IMR-90 (cell line): ENCODE measurements at regions not wholly inside any gene's neighbourhood (a gene's known extent, or its start where the extent isn't known, plus 50 kb on each side); places are given as distances from the start of the nearest gene placed in this dataset.

ENCODE experiments used
- ATAC-seq: fragments of 200-7000 bp; cut with Tn5 transposase; 2 replicates; pipeline ENCODE4 v1.9.1; 2020; ENCODE audit warnings: low read depth, mild to moderate bottlenecking, moderate library complexity
- BruUV-seq: library from RNA; stranded (reverse); fragments of 400-500 nt; replicated peaks from 2 replicates; lab custom pipeline; 2021; lab: Mats Ljungman, UMichigan
- CTCF ChIA-PET: fragments of 300-600 bp; formaldehyde crosslinking; extraction: SDS; loops from one replicate; lab custom pipeline; 2021; ENCODE audit warnings: antibody characterized with exemption; lab: Yijun Ruan, JAX
- POLR2A ChIA-PET: fragments of 300-600 bp; sonication (Branson Sonifier 250); formaldehyde crosslinking; loops from one replicate; lab custom pipeline; 2022; ENCODE audit warnings: antibody characterized with exemption; ENCODE audit not compliant: unreplicated experiment; lab: Charles Lee
- DNase-seq: peaks from one replicate; pipeline ENCODE4 v3.0.0; 2013
- H2AFZ ChIP-seq: replicated peaks from 2 replicates; pipeline ENCODE3; 2013; ENCODE audit warnings: low read length, mild to moderate bottlenecking; ENCODE audit not compliant: poor library complexity
- H2AK5ac ChIP-seq: 2 replicates; pipeline ENCODE4 v1.6.1; 2013; ENCODE audit warnings: low read depth, low read length, inconsistent platforms
- H2AK9ac ChIP-seq: replicated peaks from 2 replicates; pipeline ENCODE3; 2013; ENCODE audit warnings: mild to moderate bottlenecking, low read depth, low read length, moderate library complexity; ENCODE audit not compliant: poor library complexity
- H2BK120ac ChIP-seq: 2 replicates; pipeline ENCODE4 v1.6.1; 2013; ENCODE audit warnings: low read depth, low read length, inconsistent platforms
- H2BK15ac ChIP-seq: 3 replicates; pipeline ENCODE4 v1.6.1; 2013; ENCODE audit warnings: low read depth, low read length, inconsistent platforms
- H2BK20ac ChIP-seq: 2 replicates; pipeline ENCODE4 v1.6.1; 2013; ENCODE audit warnings: low read depth, mild to moderate bottlenecking, inconsistent platforms, low read length, moderate library complexity
- H2BK5ac ChIP-seq: 2 replicates; pipeline ENCODE4 v1.6.1; 2013; ENCODE audit warnings: mild to moderate bottlenecking, low read depth, low read length, inconsistent platforms; ENCODE audit not compliant: poor library complexity, severe bottlenecking
- H3K14ac ChIP-seq: replicated peaks from 2 replicates; pipeline ENCODE4 v1.6.1; 2013; ENCODE audit warnings: low read depth, low read length, inconsistent platforms
- H3K18ac ChIP-seq: 2 replicates; pipeline ENCODE4 v1.6.1; 2013; ENCODE audit warnings: low read depth, low read length, control low read depth
- H3K23ac ChIP-seq: 2 replicates; pipeline ENCODE4 v1.6.1; 2013; ENCODE audit warnings: low read depth, low read length, inconsistent platforms
- H3K27ac ChIP-seq: 2 replicates; pipeline ENCODE4 v1.5.1; 2013; ENCODE audit warnings: mild to moderate bottlenecking, control low read depth, low read length; ENCODE audit not compliant: insufficient read depth
- H3K27me3 ChIP-seq: 2 replicates; pipeline ENCODE4 v1.6.1; 2013; ENCODE audit warnings: low read length; ENCODE audit not compliant: control insufficient read depth, insufficient read depth
- H3K36me3 ChIP-seq: 2 replicates; pipeline ENCODE4 v1.6.1; 2013; ENCODE audit warnings: low read length, mixed read lengths; ENCODE audit not compliant: control insufficient read depth, insufficient read depth
- H3K4ac ChIP-seq: 2 replicates; pipeline ENCODE4 v1.6.1; 2013; ENCODE audit warnings: low read depth, low read length, inconsistent platforms
- H3K4me1 ChIP-seq: 2 replicates; pipeline ENCODE4 v1.6.1; 2013; ENCODE audit warnings: low read length, mixed read lengths; ENCODE audit not compliant: control insufficient read depth, insufficient read depth
- H3K4me2 ChIP-seq: 2 replicates; pipeline ENCODE4 v1.6.1; 2013; ENCODE audit warnings: low read depth, mild to moderate bottlenecking, control low read depth, low read length, moderate library complexity
- H3K4me3 ChIP-seq: 2 replicates; pipeline ENCODE4 v1.5.1; 2013; ENCODE audit warnings: low read depth, mild to moderate bottlenecking, control low read depth, low read length, moderate library complexity; ENCODE audit not compliant: insufficient read depth
- H3K56ac ChIP-seq: 2 replicates; pipeline ENCODE4 v1.6.1; 2013; ENCODE audit warnings: low read length, inconsistent platforms; ENCODE audit not compliant: insufficient read depth; ENCODE audit errors: extremely low read depth
- H3K79me1 ChIP-seq, 2 experiments: 2 replicates each; pipeline ENCODE4 v1.6.1; 2013; ENCODE audit warnings: low read length in 2 of 2, inconsistent platforms in 1 of 2, low read depth in 1 of 2
- H3K9ac ChIP-seq: 2 replicates; pipeline ENCODE4 v1.6.1; 2013; ENCODE audit warnings: low read depth, low read length, control low read depth
- H3K9me1 ChIP-seq: 2 replicates; pipeline ENCODE4 v1.6.1; 2013; ENCODE audit warnings: low read length, inconsistent platforms; ENCODE audit not compliant: insufficient read depth
- H3K9me3 ChIP-seq: 2 replicates; pipeline ENCODE4 v1.6.1; 2013; ENCODE audit warnings: low read length; ENCODE audit not compliant: control insufficient read depth, insufficient read depth
- H4K20me1 ChIP-seq: 2 replicates; pipeline ENCODE4 v1.6.1; 2013; ENCODE audit warnings: low read length, inconsistent platforms; ENCODE audit not compliant: insufficient read depth
- H4K5ac ChIP-seq: 2 replicates; pipeline ENCODE4 v1.6.1; 2013; ENCODE audit warnings: mild to moderate bottlenecking, low read depth, low read length, control low read depth
- H4K8ac ChIP-seq, 2 experiments: 2 replicates each; pipeline ENCODE4 v1.6.1; 2013; ENCODE audit warnings: low read depth in 2 of 2, low read length in 2 of 2, control low read depth in 1 of 2, inconsistent platforms in 1 of 2
- H4K91ac ChIP-seq: 2 replicates; pipeline ENCODE4 v1.6.1; 2013; ENCODE audit warnings: low read depth, low read length, inconsistent platforms; ENCODE audit not compliant: insufficient read depth
- MAFK ChIP-seq: IDR thresholded peaks from 2 replicates; pipeline ENCODE4 v1.6.1; 2012; ENCODE audit warnings: low read depth, low read length, improper control_type of control experiment
- RAD21 ChIP-seq: IDR thresholded peaks from 2 replicates; pipeline ENCODE4 v1.6.1; 2012; ENCODE audit warnings: low read length, improper control_type of control experiment
- WGBS, 2 experiments: methylation state at CpG; one replicate each; pipeline versions ENCODE4 v1.1.5 to v1.1.7; 2013; ENCODE audit warnings: missing lambda C conversion rate in 2 of 2; ENCODE audit not compliant: insufficient read length in 1 of 2; ENCODE audit errors: extremely low coverage in 2 of 2; 5-methylcytosine and 5-hydroxymethylcytosine counted together
- dilution Hi-C: fragments of 300-500 bp; cut with HindIII; formaldehyde crosslinking; loops from one replicate; pipeline ENCODE4 v1.14.3; 2018; ENCODE audit warnings: low sequenced_read_pairs; ENCODE audit not compliant: unreplicated experiment
- in situ Hi-C: fragments of 300-500 bp; cut with MboI; formaldehyde crosslinking; loops from 3 replicates; pipeline ENCODE4 v1.14.3; 2019; ENCODE audit warnings: low sequenced_read_pairs, inconsistent platforms, mixed read lengths
- intact Hi-C: fragments of 100-400 bp; cut with micrococcal nuclease; formaldehyde crosslinking; loops from 2 replicates; pipeline ENCODE4 v1.10.0; 2022

GRCh38 chr1:235030919-235031596, 97.6 kb downstream of the TOMM20 start:
- no peak overlapping the region for H2BK5ac ChIP-seq
- H3K14ac ChIP-seq, result no peak overlapping the region
- no peak overlapping the region for H4K91ac ChIP-seq
- no peaks in the 10 kb centered on the region for H4K20me1 ChIP-seq
- dilution Hi-C loops (no loop called here), intact Hi-C loops (no loop called here), in situ Hi-C loops (no loop called here)
- WGBS, 2 experiments, result 100% methylated on average over 1 of the region's 7 CpGs; no CpG with 5 or more reads in 1 of the 2 experiments
- ChIA-PET POLR2A (interaction anchor here (0.6 kb wide), 1 partner anchor 13 kb away, joined by 3 read pairs; no protein-coding TSS in a partner anchor), CTCF (no interaction called here)
- no peaks in the 10 kb centered on the region for H3K4me1 ChIP-seq
- no peak overlapping the region for H2BK15ac ChIP-seq
- no peaks in the 10 kb centered on the region for H3K27me3 ChIP-seq
- ATAC-seq (no peak), DNase-seq (no peak)
- peak; percentile 60 for TF ChIP-seq MAFK
- no peak for TF ChIP-seq RAD21
- no peak overlapping the region for H4K8ac ChIP-seq
- no peak overlapping the region for H3K4me2 ChIP-seq
- no peaks in the 10 kb centered on the region for H3K36me3 ChIP-seq
- H3K23ac ChIP-seq, result no peak overlapping the region
- H2BK120ac ChIP-seq, result no peak overlapping the region
- no peaks in the 10 kb centered on the region for H3K9me3 ChIP-seq
- no peak overlapping the region for H3K27ac ChIP-seq
- H3K79me1 ChIP-seq, result no peaks in the 10 kb centered on the region
- H2AK9ac ChIP-seq, result no peak overlapping the region
- BruUV-seq, result no TSS peak
- H3K4me3 ChIP-seq, result no peak overlapping the region
- no peak overlapping the region for H3K9ac ChIP-seq
- no peak overlapping the region for H3K56ac ChIP-seq
- H2AFZ ChIP-seq, result no peak overlapping the region
- H2AK5ac ChIP-seq, result no peak overlapping the region
- H4K5ac ChIP-seq, result no peak overlapping the region
- no peak overlapping the region for H3K18ac ChIP-seq
- peaks cover 7% of the 10 kb centered on the region; the same call in 1 of the 2 replicates for H3K9me1 ChIP-seq
- H3K4ac ChIP-seq, result no peak overlapping the region
- no peak overlapping the region for H2BK20ac ChIP-seq
